ENCODE measurements at regions not wholly inside any gene's neighbourhood (a gene's known extent, or its start where the extent isn't known, plus 50 kb on each side); places are given as distances from the start of the nearest gene placed in this dataset.
"Not testable (repeated sequence)": the region's sequence is repeated elsewhere in the genome, so short reads cannot be mapped to it uniquely, and the experiment has no call there.

- no peak for DNase-seq
These were observed 584.0 kb upstream of the RAG2 start for GRCh38 chr11:37182031-37182430.

GRCh38 chr11:37177721-37178120, 579.7 kb upstream of the RAG2 start:
- no peak for DNase-seq

GRCh38 chr11:37171451-37171850, 573.4 kb upstream of the RAG2 start:
- no peak for DNase-seq

DNA sequence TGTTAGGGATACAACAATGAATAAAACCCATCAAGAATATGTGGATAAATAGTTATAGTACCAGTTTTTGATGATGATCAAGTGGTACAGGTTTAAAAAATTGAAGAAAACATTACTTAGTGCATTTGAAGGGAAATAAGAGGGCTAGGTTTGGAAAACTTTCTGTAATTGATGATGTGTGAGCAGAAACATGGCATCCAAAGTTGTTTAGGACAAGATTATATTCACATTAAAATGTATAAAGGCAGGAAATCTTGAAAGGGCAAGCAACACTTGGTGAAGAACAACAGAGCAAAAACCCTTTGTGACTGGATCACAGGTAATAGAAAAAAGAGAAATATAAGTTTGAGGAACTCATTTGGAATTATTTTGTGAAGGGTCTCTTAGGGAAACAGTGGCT, 572.3 kb upstream of the RAG2 start:
- DNase-seq, result no peak

DNA sequence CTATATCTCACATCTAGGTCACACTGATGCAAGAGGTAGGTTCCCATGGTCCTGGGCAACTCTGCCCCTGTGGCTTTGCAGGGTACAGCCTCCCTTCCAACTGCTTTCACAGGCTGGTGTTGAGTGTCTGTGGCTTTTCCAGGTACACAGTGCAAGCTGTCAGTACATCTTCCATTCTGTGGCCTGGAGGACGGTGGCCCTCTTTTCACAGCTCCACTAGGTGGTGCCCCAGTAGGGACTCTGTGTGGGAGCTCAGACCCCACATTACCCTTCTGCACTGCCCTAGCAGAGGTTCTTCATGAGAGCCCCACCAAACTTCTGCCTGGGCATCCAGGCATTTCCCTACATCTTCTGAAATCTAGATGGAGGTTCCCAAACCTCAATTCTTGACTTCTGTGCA, 547.4 kb upstream of the RAG2 start:
- DNase-seq, result not testable (repeated sequence)

DNA sequence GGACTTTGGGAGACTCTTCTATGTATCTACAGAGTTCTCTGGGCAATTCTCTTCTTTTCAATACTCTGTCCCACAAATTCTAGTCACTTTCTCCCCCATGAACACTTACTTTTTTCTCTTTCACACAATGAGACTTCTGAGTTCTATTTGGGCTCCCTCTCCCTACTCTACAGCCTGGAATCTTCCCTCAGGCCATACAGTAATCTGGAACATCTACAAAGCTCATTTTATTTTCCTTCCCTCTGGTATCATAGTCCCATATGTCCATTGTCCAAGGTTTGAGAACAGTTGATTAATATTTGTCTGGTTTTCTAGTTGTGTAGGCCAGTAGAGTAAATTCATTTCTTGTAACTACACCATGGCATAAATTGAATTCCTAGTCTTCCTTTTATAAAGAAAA, 544.6 kb upstream of the RAG2 start:
- DNase-seq, result no peak

GRCh38 chr11:37141707-37142106, 543.7 kb upstream of the RAG2 start:
- no peak for DNase-seq

GRCh38 chr11:37135606-37136005, 537.6 kb upstream of the RAG2 start:
- DNase-seq, result not testable (repeated sequence)

- DNase-seq, result no peak
These were observed 536.6 kb upstream of the RAG2 start for GRCh38 chr11:37134637-37135036.

DNA sequence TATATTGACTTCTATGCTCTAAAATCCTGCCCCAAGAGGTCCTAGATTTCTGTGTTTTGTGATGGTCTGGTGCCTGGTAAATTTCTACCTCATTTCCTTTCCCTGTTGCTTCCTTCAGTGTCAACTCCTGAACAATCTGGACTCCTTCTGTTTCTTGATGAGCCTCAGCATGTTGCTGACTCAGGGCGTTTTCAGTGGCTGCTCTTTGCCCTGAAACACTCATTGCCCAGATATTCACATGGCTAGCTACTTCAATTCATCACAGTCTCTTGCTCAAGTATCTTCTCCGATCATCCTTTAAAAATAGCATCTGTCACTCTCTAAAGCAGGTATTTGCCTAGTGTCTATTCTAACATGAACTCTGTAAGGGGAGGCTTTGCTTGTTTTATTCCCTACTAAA, 526.3 kb upstream of the RAG2 start:
- no peak for DNase-seq

DNA sequence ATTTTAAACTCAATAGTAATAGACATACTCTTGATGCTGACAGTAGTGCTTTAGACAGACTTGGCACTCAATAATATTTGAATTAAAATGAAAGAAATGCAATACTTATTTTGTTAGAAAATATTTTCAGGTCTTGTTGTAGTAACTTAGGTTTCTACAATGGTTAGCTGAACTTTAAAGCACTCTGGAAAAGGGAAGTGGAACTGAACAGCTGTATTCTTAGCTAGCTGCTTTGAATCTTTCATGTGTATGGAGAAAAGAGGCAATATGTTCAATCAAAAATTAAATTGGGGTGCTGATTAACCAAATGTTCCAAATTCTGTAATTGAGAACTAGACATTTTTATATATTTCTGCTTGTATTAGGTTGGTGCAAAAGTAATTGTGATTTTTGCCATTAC, 517.9 kb upstream of the RAG2 start:
- no peak for DNase-seq

GRCh38 chr11:37110385-37110784, 512.3 kb upstream of the RAG2 start:
- no peak for DNase-seq

DNA sequence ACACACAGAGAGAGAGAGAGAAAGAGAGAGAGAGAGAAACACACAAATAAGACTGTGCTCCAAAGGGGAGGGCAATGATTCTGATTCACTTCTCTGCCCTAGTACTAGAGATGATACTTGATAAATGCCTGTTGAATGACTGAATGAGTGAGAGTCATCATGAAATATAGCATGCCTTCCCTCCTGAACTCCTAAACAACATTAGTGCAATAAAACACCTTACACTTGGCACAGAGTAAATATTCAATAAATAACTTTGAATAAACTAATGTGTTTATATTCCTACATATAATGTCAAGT, 511.2 kb upstream of the RAG2 start:
- no peak for DNase-seq

DNA sequence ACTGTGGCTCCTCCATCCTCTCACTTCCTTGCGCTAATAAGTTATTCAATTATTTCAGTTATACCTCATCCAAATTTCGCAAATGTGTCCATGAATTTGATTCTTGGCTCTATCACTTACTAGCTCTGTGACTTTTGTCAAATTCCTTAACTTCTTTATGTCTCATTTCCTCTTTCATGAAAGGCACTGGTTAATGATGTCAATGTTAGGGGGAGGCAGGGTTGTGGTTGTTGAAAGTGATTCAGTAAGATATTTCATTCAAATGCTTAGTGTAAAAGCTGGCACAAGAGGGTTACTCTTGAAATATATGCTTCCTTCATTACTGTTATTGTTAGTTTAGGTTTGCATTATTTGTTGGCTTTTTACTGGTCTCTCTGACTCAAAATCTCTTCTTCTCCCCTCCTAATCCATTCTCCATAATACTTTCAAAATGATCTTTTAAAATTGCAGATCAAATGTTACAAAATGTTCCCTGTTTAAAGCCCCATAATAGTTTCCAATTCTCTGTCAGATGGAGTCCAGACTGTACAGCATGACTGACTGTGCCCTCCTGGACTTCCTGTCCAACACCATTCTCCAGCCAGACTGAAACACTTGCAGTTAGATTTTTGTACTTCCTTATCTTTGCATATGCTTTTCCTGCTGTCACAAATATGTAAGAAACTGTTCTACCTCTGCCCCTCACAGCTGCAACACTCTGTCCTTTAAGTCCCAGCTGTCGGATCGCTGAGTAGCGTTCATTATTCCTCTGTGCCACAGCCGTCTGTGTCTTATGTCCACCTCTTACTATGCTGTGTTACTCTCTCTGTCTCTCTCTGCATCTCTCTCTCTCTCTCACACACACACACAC, 510.6 kb upstream of the RAG2 start:
- peak; percentile 9 to 15 for DNase-seq

- DNase-seq, result no peak
These were observed 509.8 kb upstream of the RAG2 start for GRCh38 chr11:37107831-37108230.

GRCh38 chr11:37107415-37107814, 509.4 kb upstream of the RAG2 start:
- DNase-seq, result no peak

- DNase-seq, result no peak
These were observed 507.4 kb upstream of the RAG2 start for GRCh38 chr11:37105427-37105826.

GRCh38 chr11:37104380-37104779, 506.3 kb upstream of the RAG2 start:
- DNase-seq, result no peak

DNA sequence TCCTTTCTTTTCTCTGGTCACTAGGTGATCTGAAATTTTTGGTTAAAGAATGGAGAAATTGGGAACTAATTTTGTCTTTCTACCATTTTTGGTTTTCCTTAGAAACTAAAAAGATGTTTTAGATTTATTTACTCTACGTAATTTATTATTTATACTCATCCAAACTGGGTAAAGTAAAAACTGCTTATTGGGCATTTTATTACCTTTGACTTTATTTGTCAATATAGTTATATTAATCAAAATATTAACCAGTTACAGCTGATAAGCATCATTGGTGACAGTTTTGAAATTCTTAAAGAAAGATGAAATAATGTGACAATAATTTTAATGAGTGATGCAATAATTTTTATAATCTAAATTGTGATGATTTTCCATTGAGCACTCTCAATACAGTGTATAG, 502.0 kb upstream of the RAG2 start:
- DNase-seq, result no peak

GRCh38 chr11:37092487-37092886, 494.5 kb upstream of the RAG2 start:
- no peak for DNase-seq

DNA sequence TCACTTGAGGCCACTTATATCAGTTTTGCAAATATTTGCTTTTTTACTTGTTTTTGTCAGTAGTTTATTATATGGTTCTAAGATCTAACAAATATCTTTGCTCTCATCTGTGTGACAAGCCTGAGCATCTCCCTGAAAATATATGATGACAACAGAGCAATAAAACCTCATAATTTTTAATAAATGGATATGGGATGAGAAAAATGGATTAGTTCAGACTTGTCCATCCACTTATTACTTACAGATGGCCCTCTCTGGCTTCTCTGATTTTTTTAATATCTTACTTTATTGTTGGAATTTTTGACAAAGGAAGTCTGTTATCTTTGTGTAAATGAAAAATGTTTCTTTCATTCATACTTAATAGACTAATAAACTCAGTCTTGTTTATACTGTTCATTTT, 491.4 kb upstream of the RAG2 start:
- no peak for DNase-seq

DNA sequence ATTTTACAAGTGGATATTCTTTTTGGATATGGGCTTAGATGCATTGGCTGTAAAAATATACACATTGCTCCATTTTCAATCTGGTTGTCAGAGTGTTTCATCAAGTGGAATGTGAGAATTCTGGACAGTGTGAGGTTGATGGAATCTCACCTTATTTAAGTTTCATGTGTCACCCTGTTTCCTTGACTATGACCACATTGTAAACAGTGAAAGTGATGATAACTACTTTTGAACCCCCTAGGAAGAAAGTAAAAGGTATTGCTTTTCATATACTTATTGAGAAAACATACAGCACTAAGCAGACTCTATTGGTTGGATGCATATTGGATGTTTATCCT, 490.5 kb upstream of the RAG2 start:
- no peak for DNase-seq

GRCh38 chr11:37087650-37088572, 489.9 kb upstream of the RAG2 start:
- no peak for DNase-seq
